NB4 (cell line): ENCODE measurements at regions not wholly inside any gene's neighbourhood (a gene's known extent, or its start where the extent isn't known, plus 50 kb on each side); places are given as distances from the start of the nearest gene placed in this dataset.
A peak's percentile ranks its signal among the peaks of the same experiment; 100 is the strongest.

Source experiments
- DNase-seq: peaks from one replicate; pipeline ENCODE4 v3.0.0; 2010; ENCODE audit warnings: low read depth
- H3K4me3 ChIP-seq: one replicate; pipeline ENCODE4 v1.5.1; 2011; ENCODE audit warnings: mild to moderate bottlenecking, low read depth, low read length, moderate library complexity
- MYC ChIP-seq: IDR thresholded peaks from 2 replicates; pipeline ENCODE4 v1.6.1; 2011; ENCODE audit warnings: low read depth, low read length
- POLR2A ChIP-seq: IDR thresholded peaks from 2 replicates; pipeline ENCODE4 v1.6.1; 2011; ENCODE audit warnings: mild to moderate bottlenecking; ENCODE audit not compliant: insufficient read length; ENCODE audit errors: extremely low read depth
- TF ChIP-seq, protein P1 (sequence below): IDR thresholded peaks from one replicate; pipeline ENCODE4 v1.5.1; 2012; ENCODE audit warnings: low read depth, low read length
- TF ChIP-seq, protein P2 (sequence below): IDR thresholded peaks from 2 replicates; pipeline ENCODE4 v1.6.1; 2011; ENCODE audit warnings: low read depth, low read length

DNA sequence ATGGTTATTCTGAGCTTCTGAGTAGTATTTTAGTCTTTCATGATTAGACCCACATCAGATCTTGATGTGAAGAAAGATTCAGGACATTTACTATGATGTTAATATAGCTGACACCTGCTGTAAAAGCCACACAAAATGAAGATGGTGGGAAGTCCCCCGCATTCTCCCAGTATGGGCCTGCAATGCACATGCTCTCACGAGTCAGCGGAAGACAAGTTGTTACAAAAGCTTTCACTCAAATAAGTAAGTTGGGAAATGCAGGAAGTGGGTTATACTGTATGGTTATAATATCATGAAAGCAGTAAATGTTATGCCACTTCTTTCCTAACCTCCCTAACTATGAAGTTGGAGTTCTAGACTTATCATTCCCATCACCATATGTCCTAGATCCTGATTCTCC is 171.9 kb downstream of the KLF5 start:
- DNase-seq = peak; percentile 87
- TF ChIP-seq, protein P1, sequence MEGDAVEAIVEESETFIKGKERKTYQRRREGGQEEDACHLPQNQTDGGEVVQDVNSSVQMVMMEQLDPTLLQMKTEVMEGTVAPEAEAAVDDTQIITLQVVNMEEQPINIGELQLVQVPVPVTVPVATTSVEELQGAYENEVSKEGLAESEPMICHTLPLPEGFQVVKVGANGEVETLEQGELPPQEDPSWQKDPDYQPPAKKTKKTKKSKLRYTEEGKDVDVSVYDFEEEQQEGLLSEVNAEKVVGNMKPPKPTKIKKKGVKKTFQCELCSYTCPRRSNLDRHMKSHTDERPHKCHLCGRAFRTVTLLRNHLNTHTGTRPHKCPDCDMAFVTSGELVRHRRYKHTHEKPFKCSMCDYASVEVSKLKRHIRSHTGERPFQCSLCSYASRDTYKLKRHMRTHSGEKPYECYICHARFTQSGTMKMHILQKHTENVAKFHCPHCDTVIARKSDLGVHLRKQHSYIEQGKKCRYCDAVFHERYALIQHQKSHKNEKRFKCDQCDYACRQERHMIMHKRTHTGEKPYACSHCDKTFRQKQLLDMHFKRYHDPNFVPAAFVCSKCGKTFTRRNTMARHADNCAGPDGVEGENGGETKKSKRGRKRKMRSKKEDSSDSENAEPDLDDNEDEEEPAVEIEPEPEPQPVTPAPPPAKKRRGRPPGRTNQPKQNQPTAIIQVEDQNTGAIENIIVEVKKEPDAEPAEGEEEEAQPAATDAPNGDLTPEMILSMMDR = no peak
- TF ChIP-seq, protein P2, sequence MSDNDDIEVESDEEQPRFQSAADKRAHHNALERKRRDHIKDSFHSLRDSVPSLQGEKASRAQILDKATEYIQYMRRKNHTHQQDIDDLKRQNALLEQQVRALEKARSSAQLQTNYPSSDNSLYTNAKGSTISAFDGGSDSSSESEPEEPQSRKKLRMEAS = peak; percentile 93
- no peak for TF ChIP-seq POLR2A
- TF ChIP-seq MYC = peak; percentile 97

DNA sequence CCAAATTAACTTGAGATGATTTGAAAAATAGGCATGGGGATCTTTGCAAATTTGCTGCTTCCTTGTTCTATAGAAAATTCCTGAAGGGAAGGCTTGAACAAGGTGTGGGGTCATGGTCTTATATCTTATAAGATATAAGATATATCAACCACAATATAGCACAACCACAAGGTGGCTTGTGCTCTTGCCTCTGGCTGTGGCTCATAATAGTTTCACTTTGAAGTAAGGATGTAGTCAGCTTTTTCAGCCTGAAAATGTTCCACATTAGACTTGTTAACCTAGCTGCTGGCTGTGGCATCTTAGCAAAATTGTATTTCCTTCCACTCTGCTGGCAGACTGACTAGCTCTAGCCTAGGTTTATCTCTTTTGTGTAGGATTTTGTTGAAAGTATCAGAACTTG is 169.7 kb downstream of the KLF5 start:
- TF ChIP-seq, protein P1 = no peak
- no peak for DNase-seq
- H3K4me3 ChIP-seq = no peak overlapping the region

More for the DNA sequence above, 171.9 kb downstream of the KLF5 start:
- no peak overlapping the region for H3K4me3 ChIP-seq

DNA sequence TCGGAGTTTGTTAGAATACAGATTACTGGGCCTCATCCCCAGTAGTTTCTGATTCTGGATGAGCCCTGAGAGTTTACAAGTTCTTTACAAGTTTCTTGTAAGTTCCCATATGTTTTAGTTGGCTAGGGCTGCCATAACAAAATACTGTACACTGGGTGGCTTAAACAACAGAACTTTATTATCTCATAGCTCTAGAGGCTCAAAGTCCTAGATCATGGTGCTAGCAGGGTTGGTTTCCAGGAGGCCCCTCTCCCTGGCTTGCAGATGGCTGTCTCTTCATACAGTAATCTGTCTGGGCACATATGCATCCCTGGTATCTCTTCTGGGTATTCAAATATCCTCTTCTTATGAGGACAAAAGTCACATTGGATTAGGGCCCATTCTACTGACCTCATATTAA is 167.2 kb downstream of the KLF5 start:
- no peak for DNase-seq
- no peak overlapping the region for H3K4me3 ChIP-seq
- TF ChIP-seq, protein P1 = no peak
- TF ChIP-seq MYC (no peak), POLR2A (no peak)
- TF ChIP-seq, protein P2 = no peak

DNA sequence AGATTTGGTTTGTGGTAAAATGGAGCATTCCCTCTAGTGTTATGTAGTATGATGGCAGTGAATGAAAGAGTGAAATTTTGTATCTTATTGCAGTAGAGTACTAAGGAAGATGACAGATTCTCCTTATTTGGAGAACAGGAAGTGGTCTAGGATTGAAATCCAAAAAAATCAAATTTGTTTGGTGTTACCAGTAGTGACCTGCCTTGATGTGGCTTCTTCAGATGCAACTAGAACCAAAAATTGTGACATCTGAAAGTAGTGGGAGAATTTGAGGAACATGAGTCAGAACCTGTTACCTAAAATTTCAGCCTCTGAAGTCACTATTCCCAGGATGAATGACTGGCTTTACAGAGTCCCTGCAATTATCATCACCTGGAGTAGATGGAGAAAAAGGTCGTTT is 165.9 kb downstream of the KLF5 start:
- no peak overlapping the region for H3K4me3 ChIP-seq
- DNase-seq = peak; percentile 50
- TF ChIP-seq, protein P2 = no peak
- no peak for TF ChIP-seq MYC
- no peak for TF ChIP-seq POLR2A
- TF ChIP-seq, protein P1 = no peak

DNA sequence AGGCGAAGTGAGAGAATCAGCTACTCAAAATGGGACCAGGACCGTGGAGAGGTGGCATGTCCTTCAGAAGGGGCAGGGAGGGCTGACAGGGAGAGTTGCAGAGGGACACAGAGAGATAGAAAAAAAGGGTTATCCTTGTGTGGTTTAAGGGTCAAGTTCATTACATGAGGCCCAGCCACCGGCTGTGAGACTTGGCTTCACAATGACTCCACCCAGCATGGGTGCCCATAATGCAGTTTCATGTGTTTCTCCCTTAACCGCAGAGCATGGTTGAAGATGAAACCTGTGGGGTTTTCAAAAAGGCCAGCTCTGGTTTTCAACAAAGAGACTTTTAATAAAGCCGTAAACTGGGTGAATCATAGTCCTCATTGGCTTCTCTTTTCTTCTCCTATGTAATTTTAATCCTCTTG is 164.6 kb downstream of the KLF5 start:
- H3K4me3 ChIP-seq = no peak overlapping the region
- DNase-seq = peak; percentile 20
- TF ChIP-seq, protein P2 = peak; percentile 80
- TF ChIP-seq MYC (peak; percentile 76), POLR2A (no peak)
- TF ChIP-seq, protein P1 = no peak

DNA sequence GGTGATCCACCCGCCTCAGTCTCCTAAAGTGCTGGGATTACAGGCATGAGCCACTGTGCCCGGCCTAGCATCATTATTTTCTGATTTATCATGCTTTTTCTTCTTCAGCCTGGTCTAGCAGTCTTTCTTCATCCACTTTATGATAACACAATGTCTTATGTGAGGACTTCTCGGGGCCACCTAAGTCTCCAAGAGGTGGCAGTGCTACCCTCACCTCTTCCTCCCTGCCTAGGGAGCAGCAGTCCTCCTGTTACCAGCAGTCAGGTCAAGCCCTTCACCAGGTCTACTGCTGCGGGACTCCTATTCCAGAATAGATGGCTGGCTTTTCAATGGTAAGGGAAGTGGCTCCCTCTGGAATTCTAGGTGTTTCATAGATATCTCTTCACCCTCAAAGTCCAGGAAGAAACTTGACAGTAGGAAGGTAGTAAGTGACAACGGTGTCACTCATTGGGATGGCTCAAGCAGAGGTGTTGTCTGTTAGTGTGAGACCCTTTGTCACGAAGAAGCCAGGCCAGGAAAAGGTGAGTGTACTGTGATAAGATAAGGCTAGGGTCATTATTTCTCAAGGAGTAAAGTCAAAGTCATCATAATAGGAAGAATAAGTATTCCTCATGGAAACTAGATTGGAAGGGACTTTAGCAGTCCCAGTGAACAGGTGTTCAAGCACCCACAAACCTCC is 164.0 kb downstream of the KLF5 start:
- TF ChIP-seq MYC (no peak), POLR2A (no peak)
- TF ChIP-seq, protein P1 = no peak
- TF ChIP-seq, protein P2 = no peak
- H3K4me3 ChIP-seq = no peak overlapping the region
- no peak for DNase-seq
